ENCODE measurements at regions not wholly inside any gene's neighbourhood (a gene's known extent, or its start where the extent isn't known, plus 50 kb on each side); places are given as distances from the start of the nearest gene placed in this dataset.

DNA sequence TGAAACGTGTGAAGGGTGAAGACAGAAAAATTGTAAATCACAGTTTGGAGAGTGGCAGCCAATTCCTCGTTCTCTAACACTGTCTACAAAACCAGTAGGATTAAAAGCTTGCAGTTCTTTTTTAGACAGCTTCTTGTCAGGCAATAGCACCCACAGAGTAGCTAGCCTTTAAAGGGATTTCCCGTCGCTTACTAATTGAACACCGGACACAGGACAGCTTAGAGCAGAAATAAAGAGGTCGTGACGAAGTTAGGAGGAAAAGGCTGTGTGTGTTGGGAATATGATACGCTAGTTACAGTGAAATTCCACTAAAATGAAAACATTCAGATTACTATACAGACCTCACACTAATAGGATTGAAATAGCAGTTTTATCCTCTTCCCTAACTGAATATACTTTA, 149.1 kb upstream of the FLRT2 start:
- TF ChIP-seq, protein P1, sequence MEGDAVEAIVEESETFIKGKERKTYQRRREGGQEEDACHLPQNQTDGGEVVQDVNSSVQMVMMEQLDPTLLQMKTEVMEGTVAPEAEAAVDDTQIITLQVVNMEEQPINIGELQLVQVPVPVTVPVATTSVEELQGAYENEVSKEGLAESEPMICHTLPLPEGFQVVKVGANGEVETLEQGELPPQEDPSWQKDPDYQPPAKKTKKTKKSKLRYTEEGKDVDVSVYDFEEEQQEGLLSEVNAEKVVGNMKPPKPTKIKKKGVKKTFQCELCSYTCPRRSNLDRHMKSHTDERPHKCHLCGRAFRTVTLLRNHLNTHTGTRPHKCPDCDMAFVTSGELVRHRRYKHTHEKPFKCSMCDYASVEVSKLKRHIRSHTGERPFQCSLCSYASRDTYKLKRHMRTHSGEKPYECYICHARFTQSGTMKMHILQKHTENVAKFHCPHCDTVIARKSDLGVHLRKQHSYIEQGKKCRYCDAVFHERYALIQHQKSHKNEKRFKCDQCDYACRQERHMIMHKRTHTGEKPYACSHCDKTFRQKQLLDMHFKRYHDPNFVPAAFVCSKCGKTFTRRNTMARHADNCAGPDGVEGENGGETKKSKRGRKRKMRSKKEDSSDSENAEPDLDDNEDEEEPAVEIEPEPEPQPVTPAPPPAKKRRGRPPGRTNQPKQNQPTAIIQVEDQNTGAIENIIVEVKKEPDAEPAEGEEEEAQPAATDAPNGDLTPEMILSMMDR (IDR thresholded peaks at IDR 0.05) = no peak
- no peak for TF ChIP-seq POLR2A (IDR thresholded peaks at IDR 0.05)
